ENCODE measurements at regions not wholly inside any gene's neighbourhood (a gene's known extent, or its start where the extent isn't known, plus 50 kb on each side); places are given as distances from the start of the nearest gene placed in this dataset.
"Not testable (repeated sequence)": the region's sequence is repeated elsewhere in the genome, so short reads cannot be mapped to it uniquely, and the experiment has no call there.

DNA sequence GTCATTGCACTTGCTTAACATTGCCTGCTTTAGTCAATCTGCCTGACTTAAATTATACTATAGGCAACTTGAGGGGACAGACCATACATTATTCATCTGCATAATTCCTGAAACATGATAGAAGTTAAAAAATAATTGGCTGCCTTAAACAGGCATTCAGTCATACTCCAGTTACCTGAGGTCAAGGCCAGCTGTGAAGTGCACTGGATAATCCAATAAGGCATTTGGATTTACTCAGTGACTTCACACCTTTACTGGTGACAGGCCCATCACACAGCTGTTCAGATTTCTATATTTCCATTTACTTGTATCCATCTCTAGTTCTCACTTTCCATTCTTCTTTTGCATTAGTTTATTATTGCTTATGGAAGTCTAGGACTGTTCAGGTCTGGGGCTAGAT is 2341.6 kb downstream of the PCDH7 start:
- no peak for DNase-seq

DNA sequence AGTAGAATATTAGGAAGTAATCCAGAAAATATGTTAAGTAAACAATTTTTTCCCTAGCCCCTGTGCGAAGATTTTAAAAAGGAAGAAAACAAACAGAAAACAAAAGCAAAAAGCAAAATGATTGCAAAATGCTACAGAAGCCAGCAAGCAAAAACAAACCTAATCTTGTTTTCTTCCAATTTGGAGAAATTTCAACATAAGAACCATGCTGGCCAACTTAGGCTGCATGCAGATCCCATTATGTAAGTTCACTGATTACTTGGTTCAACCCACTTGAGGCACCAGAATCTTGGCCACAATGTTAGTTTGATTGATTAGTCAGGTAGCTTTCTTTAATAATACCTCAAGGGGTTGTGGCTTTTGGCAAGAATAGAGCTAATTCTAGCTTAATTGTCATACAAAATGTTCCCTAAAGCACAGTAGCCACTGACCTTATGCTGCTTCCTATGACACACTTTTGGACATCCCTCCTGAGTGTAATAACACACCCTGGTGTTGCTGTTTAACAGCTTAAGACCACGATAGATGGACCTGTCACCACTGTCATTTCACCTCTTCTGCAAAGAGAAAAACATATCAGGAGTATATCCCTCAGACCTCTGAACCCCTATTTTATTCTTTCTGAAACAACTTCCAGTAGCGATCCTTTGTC is 2342.1 kb downstream of the PCDH7 start:
- DNase-seq, result no peak

DNA sequence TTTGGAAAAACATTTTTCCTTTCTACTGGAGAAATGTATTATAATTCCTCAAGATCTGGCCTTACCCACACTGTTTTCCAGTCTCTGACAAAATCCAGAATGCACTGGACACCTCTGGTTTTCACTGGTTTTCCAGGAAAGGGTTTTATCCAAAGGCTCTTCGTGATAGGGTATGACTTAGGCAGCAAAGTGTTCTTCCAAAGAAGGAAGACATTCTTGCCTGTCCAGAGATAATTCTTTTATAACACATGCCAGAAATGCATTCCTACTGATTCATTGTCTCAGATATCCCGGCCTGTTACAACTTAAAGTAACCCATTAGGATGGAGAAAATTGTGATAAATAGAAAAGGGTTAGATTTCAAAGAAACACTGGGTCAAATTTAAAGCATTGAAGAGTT is 2343.1 kb downstream of the PCDH7 start:
- DNase-seq, result no peak

DNA sequence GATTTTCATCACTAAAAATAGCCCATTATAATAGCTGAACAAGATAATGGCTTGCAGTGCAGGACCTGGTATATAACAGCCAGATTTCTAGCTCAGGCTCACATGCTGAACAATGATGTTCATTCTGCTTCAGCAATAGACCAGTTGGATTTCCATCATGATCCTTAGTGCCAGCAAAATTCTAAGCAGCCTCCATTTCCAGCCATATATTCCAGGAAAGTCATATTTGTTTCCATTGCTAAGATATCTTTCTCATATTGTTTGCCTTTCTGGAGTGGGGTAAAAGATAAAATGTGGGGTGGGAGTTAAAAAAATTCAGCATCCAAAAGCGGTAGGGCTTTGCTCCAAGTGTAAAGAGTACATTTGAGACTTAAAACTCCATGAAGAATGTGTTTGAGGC is 2344.1 kb downstream of the PCDH7 start:
- DNase-seq, result no peak

DNA sequence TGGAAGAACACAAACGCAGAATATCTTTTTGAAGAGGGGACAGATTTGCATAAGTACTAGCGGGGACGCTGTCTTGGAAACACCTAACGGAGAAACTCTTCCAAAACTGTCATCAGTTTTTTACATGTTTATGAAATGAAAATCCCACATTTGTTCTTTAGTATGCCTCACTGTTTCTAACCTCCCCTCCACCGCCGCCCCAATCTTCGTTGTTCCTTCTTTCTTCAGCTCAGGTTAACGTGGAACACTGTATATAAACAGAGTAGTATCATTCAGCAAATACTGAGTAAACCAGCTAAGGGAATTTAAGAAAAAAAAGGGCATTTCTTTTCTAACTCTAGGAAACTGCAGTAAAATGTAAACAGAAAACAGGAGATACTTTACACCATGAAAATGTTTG is 2345.6 kb downstream of the PCDH7 start:
- no peak for DNase-seq

DNA sequence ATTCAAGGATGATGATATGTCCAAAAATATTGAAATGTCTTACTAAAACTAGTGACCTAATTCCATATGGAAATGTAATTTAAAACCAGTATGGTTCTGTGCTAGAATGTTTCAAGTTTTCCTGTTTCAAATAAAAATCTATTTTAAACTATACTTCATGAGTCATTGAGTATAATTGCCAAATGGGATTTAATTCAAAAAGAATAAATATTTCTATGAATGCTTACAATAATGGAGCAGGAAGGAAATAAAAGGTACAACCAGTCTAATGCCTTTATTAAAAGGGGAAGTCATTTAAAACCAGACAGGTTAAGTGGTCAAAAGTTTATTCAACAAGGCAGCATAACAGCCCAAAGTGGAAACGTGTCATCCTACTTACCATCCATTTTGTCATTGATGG is 2347.1 kb downstream of the PCDH7 start:
- no peak for DNase-seq

DNA sequence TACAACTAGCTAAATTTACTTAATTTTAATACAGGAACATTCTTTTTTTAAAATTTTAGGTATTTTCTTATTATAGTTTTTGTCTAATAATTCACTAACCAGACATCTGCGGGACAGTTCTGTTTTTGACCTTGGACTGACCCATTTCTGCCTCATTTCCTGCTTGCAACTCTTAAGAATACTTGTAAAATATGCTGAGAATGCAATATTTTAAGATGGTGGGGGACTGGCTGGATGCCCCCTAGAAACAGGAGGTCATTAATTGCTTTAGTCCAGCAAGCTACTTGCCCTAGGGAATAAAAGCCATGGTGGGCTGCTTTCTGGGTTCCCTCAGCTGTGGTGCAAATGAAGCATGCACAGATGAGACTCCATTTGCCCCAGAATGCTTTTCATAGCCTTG is 2348.4 kb downstream of the PCDH7 start:
- DNase-seq, result no peak

DNA sequence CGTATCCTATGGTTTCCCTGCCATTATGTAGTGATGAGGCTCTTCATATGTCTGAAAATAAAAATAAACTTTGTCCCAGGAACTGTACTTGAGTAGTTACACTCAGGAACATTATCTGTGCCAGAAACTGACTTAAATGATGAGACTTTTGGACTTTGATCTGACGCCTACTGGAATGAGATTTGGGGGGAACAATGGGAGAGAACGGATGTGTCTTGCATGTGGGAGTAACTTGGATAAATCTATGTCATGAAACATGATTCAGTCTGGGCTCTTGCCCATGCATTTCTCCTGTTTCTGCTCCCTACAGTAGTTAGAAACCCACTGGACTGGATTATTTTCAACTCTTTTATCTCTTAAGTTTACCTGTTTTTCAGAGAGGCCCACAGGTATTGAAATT is 2351.4 kb downstream of the PCDH7 start:
- DNase-seq, result no peak

DNA sequence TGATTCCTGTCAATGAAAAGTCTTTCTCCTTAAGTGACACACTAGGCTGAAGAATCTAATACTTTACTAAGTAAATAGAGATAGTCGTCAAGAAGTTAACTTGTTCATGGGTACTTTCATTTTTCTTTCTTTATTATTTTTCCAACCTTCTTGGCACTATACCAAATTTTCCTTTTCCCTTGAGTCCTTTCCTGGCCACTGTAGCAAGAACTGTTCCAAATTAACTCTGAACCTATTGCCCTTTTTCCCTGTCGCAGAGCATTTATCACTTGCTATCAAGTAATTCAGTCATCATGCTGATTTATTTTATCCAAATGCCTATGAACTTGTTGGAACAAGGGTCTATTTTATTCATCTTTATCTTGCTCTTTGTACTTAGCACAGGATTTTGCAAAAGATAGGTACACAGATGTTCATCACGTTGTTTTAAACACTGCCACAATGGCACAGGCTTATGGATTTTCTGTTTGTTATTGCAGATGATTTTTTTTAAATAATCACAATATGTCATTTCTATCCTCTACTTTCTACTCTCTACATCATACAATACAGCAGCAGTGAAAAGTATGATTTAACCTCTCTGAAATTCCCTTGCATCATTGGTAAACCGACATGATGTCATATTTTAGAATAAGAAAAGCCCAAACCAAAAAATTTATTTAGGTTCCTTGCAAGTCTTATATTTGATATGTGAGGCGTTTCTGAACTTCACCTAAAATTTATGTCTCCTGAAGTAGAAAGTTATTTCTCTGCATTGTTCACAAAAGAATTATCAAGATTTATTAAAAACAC is 2352.3 kb downstream of the PCDH7 start:
- no peak for DNase-seq

DNA sequence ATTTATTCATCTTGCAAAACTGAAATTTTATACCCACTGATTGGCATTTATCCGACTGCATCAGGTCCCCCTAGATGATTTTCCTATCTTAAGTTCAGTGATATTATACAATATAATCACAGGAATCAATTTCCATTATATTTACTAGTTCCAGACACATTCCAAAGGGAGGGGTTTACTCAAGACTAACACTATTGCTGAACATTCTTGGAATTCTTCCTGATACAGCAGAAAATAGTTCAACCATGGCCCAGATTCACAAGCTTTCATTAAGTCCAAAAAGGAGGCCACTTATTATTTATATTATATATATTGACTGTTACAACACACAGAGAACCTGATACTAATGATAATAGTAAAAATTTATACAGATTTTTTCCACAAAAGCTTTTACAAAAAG is 2353.6 kb downstream of the PCDH7 start:
- DNase-seq, result no peak

DNA sequence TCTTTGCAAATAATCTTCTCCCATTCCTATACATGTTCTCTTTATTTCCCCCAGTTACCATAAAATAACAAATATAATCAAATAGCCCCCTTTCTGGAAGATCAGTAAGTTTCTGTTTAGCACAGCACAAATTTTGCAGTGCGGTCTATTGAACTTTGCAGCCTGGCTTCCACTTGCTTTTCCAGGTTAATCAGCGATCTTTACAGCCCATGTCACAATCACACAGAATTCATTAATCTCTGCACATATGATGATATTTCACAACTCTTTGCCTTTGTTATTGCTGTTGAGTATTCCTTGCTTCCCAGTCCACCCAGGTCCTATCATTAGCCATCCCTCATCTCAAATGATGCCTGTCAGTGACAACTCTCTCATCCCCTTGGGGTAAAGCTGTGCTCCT is 2358.0 kb downstream of the PCDH7 start:
- DNase-seq, result no peak

DNA sequence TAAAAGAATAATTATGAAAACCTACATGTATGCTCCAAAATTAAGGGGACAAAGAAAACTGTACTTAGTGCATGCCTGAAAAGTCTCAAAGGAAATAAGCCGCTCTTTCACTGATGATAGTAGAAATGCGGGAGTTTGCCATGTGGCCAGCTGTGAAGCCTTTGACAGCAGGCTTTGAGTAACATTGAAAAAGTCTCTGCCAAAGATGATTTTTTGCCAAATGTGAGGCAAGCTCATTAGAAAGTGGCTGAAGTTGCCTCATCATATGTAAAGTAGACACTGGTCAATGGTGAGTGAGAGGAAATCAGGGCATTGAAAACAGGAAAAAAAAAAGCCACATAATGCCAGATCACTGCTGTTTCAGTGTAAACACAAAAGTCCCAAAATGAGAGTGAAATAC is 2360.1 kb downstream of the PCDH7 start:
- DNase-seq, result no peak

DNA sequence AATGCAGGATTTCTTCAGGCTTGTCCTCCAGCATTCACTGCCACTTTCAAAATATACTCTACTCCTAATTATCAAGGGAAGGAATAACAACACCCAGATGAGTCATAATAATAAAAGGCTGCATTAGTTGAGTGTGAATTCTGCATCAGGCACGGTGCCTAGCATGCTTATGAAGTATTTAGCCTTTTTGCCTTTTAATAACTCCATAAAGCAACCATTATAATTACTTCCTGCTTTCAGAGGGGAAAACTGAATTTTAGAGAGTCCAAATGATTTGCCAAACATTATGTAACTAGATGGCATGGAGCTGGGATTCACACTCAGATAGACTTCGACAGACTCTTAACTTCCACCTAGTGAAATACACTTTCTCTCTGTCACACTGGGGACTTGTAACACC is 2365.5 kb downstream of the PCDH7 start:
- DNase-seq, result no peak

DNA sequence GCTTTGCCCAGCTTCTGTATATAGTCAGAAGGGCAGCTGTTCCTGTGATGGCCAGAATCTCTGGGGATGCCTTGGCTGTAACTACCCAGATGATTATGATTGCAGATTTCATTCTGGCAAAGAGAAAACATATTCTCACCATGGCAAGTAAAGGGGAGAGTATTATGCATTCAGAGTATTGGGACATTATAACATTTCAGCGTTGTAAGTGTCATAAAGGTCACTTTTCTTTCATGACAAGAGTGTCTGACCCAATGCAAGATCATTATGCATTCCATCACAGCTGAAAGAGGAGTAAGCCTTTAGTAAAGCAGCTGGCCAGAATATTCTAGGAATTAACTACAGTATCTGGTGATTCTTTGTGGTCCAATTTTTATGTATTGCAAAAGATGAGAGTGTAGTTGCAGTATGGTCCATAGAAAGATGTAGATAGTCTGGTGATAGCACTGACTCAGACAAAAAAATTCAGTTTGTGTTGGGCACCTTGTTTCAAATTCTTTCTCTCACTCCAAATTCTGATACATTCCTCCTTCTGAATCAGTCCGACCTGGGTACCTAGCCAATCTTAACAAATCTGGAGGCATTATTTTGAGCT is 2366.3 kb downstream of the PCDH7 start:
- no peak for DNase-seq

DNA sequence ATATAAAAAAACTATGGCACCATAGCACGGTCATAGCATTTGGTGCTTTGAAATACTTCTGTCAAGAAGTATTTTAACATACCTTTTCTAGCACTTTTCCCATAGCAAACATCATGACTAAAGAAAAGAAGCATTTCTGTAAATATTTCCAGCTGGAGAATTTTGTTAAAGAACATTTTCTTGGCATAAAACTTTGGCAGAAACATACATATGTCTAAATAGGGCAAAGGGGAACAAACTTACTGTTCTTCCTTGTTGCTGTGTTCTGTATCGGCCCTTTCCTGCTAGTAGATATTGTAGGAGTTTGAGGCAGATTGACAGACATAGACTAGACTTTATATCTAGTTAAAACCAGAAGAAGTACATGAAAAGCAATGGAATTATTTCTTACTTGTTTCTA is 2368.5 kb downstream of the PCDH7 start:
- DNase-seq, result no peak

DNA sequence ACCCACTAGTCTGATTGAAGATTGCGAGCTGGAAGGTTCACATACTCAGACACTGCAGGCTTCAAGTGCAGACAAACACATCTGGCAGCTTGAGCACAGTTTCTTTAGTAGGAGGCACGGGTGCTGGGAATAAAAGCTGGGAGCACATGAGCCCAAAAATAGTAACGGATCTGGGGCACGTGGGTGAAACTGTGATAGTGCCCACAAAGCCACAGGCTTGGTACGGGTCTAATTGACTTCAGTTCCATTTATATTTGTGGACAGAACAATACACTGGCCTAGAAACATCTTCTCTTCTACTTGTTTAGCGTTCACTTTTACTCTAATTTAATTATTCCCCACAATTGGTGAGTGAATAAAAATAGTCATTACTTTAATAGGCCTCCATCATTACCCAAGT is 2370.7 kb downstream of the PCDH7 start:
- DNase-seq, result no peak

DNA sequence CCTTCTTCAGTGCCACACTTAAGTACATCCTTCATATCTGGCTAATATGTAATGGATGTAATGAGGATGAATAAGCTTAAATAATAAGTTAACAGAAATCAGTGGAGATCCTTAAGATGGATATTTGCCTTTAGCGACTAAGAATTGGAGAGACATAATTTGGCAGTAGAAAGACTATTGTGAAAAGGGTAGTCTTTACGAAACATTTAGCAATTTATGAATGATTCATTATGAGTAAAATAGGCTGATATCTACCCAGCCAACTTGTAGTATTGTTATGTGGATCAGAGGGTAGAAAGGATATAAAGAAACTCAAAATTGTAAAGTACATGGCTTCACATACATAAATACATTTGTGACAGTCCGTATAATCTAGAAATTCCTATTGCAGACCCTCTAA is 2371.8 kb downstream of the PCDH7 start:
- DNase-seq, result no peak

DNA sequence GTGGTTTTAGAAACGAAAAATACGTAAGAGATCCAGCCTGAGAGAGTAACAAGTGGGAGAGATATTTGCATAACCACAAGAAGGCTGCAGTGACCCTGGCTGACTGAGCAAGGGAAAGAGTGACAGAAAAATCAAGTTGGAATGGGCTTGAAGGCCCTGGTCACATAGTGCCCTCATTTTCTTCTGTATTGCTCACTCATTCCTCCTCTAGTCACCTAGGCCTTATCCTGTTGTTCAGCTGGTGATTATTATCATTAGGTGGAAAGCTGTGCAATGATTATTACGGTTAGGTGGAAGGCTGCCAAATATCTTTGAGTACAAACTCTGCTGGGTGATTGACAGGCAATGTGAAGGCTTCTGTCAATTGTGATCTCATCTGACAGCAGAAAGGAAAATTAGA is 2384.1 kb downstream of the PCDH7 start:
- DNase-seq, result no peak

DNA sequence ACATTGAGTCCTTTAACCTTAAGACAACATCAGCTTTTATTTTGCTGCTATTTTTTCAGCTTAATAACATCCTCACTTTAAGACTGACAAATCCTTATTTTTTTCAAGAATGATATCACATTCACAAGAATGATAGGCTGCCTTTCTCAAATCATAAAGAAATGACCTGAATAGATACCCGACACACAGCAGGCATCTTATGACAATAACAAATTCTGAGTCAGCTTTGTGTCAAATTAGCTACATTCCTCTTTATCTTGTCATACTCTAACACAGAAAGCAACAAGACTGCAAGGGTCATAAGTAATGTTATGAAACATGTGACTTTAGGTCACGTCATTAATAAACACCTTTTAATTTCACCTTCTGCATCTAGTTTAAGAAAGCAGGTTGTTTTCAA is 2387.6 kb downstream of the PCDH7 start:
- DNase-seq, result no peak

DNA sequence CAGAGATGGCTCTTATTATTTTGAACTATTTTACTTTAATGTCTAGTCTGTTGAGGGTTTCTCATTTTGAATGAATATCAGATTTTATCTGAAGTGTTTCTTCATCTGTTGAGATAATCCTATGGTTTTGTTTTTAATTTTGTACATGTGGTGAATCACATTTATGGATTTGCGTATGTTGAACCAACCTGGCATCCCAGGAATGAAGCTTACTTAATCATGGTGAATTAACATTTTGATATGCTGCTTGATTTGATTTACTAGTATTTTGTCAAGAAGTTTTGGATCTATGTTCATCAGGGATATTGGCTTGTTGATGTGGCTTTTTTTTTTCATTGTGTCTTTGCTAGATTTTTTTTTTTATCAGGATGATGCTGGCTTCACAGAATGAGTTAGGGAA is 2390.9 kb downstream of the PCDH7 start:
- DNase-seq, result no peak

DNA sequence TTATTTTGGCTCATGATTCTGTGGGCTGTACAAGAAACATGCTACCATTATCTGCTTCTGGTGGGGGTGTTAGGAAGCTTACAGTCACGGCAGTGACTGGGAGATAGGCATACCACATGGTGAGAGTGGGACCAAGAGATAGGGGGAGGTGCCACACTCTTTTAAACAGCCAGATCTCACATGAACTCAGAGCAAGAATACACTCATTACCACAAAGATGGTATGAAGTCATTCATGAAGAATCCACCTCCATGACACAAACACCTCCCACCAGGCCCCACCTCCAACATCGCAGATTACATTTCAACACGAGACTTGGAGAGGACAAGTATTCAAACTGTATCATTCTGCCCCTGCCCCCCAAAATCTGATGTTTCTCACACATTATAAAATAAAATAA is 2396.7 kb downstream of the PCDH7 start:
- no peak for DNase-seq

DNA sequence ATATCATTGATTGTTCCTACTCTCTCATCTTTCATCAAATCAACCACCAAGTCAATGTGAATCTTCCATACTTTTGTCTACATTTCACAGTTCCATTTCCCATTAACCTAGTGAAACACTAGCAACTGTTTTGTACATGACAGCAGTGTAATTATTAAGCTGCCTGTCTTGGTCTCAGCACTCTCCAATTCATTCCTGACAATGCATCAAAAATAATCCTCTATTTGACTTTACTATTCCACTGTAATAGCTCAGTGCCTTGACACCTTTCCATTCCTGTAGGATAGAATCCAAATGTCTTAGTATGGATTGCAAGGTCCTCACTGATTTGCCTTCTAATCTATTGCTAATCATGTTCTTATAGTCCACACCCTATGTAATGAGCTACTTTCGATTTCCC is 2405.8 kb downstream of the PCDH7 start:
- DNase-seq, result no peak

DNA sequence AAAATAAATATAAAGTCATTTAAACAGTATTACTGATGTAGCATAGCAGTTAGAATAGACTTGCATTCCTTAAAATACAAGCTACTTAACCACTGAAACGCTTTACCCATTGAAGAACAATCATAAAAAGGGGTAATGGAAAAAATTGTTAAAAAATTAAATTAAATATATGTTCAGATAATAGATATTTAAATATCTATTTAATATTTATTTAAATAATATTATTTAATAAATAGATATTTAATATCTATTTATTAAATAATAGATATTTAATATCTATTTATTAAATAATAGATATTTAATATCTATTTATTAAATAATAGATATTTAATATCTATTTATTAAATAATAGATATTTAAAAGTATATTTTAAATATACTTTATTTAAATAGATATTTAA is 2410.5 kb downstream of the PCDH7 start:
- not testable (repeated sequence) for DNase-seq

DNA sequence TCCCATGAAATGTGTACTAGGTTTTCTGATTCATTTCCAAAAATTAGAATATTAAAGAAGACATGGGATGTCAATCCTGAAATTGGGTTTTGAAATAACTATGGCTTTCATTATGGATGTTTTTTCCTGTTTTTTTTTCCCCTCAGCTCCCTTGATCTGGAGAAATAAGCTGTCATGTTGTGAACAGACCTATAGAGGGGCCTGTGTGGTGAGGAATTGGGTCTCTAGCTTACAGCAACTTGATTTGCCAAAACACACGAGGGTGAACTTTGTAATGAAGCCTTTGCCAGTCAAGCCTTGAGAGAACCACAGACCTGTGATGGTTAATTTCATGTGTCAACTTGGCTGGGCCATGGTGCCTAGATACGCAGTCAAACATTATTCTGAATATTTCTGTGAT is 2413.6 kb downstream of the PCDH7 start:
- no peak for DNase-seq

DNA sequence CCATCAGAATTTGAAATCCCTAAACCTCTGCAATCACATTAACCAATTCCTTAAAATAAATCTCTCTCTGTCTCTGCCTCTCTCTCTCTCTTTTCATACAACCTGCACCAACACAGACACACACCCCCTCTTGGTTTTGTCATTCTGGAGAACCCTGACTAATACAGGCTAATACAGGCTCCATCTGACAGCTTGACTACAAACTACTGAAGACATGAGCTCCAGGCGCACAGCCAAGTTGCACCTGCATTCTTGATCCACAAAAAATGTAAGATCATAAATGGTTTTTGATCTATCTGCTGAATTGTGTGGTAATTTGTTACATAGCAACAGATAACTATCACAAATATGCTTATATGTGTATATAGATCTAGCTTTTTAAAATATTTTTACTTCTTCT is 2414.2 kb downstream of the PCDH7 start:
- no peak for DNase-seq

Data from suppressor macrophage treated with lipopolysaccharide for 1 hour (primary cell).